ENCODE measurements at regions not wholly inside any gene's neighbourhood (a gene's known extent, or its start where the extent isn't known, plus 50 kb on each side); places are given as distances from the start of the nearest gene placed in this dataset.
"Not testable (repeated sequence)": the region's sequence is repeated elsewhere in the genome, so short reads cannot be mapped to it uniquely, and the experiment has no call there.

DNA sequence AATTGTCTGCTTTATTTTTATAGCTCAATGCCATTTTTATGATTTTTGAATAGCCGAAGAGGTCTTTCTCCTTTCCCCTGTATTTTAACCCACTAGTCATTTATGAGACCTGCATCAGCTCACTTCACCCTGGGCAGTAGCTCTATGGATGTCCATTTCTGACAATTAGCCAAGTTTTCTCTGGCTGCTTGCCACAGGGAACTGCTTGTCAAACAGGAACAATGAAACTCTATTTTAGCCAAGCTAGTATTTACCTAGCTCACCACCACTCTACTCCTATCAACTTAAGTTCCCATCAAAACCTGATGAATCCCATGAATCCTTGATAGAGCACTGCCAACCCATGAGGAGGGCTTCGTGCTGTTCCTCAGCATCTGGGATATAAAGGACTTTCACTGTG is 406.7 kb downstream of the RWDD3 start:
- WGBS, 2 donors (ENCODE audit: low coverage in 1 of 2), result 43 to 46% methylated on average over 2 of the region's 2 CpGs
- no peak overlapping the region for H3K27ac ChIP-seq
- H3K4me3 ChIP-seq, result no peak overlapping the region
- TF ChIP-seq, protein P1, sequence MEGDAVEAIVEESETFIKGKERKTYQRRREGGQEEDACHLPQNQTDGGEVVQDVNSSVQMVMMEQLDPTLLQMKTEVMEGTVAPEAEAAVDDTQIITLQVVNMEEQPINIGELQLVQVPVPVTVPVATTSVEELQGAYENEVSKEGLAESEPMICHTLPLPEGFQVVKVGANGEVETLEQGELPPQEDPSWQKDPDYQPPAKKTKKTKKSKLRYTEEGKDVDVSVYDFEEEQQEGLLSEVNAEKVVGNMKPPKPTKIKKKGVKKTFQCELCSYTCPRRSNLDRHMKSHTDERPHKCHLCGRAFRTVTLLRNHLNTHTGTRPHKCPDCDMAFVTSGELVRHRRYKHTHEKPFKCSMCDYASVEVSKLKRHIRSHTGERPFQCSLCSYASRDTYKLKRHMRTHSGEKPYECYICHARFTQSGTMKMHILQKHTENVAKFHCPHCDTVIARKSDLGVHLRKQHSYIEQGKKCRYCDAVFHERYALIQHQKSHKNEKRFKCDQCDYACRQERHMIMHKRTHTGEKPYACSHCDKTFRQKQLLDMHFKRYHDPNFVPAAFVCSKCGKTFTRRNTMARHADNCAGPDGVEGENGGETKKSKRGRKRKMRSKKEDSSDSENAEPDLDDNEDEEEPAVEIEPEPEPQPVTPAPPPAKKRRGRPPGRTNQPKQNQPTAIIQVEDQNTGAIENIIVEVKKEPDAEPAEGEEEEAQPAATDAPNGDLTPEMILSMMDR (IDR thresholded peaks at IDR 0.05), result no peak
- TF ChIP-seq EP300 (IDR thresholded peaks at IDR 0.05), result no peak
- TF ChIP-seq POLR2AphosphoS5 (IDR thresholded peaks at IDR 0.05), result no peak
- TF ChIP-seq POLR2A (IDR thresholded peaks at IDR 0.05), result no peak
- H3K9me3 ChIP-seq, result no peaks in the 10 kb centered on the region
- ATAC-seq, result no peak
- no peaks in the 10 kb centered on the region for H3K27me3 ChIP-seq
- H3K36me3 ChIP-seq, result no peaks in the 10 kb centered on the region
- H3K4me1 ChIP-seq, result peaks cover 0 to 23% (median 0%) of the 10 kb centered on the region in 3 donors

DNA sequence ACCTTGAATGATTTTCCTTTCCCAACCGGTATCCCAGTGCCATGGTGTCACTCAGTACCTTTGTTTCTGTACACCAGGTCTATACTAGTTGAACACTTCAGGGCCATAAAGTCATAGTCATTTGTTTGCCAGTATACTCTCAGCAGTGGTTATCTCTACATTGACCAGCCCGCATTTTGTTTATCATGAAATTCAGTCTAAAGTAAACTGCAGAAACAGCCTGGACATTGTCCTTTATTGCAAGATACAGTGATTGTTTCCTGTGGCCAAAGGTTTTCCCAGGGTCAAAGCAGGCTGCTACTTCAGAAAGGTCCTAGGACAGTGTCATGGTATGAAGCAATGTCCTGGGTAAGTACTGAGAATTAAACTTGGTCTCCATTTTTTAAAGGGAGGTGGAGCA is 407.4 kb downstream of the RWDD3 start:
- Histone ChIP-seq H3K36me3 (no peaks in the 10 kb centered on the region), H3K4me1 (peaks cover 0 to 23% (median 0%) of the 10 kb centered on the region in 3 donors), H3K27ac (no peak overlapping the region), H3K27me3 (no peaks in the 10 kb centered on the region), H3K4me3 (no peak overlapping the region), H3K9me3 (no peaks in the 10 kb centered on the region)
- TF ChIP-seq, protein P1 (IDR thresholded peaks at IDR 0.05), result no peak
- TF ChIP-seq EP300 (IDR thresholded peaks at IDR 0.05), result no peak
- no peak for TF ChIP-seq POLR2A (IDR thresholded peaks at IDR 0.05)
- no peak for TF ChIP-seq POLR2AphosphoS5 (IDR thresholded peaks at IDR 0.05)
- 34 to 60% methylated on average over 2 of the region's 2 CpGs for WGBS, 2 donors (ENCODE audit: low coverage in 1 of 2)
- no peak for ATAC-seq

DNA sequence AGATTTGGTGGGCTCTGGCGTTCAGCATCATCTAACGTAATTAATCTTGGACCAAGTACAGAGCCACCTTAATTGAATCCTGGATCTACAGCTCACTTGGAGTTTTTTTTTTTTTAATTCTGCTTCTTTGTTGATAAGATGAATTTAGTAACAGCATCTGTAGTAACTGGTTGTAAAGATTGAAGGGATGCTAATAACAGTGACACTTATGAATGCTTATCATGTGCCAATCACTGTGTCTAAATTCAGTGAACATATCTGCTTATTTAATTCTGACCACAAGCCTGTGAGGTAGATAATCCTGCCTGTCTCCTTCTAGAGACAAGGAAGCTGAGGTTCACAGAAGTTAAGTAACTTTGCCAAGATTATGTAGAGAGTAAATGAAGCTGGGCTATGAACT is 408.0 kb downstream of the RWDD3 start:
- ATAC-seq, result no peak
- no peak overlapping the region for H3K4me3 ChIP-seq
- no peaks in the 10 kb centered on the region for H3K9me3 ChIP-seq
- H3K27ac ChIP-seq, result no peak overlapping the region
- 88 to 95% methylated on average over 2 of the region's 2 CpGs for WGBS, 2 donors (ENCODE audit: low coverage in 1 of 2)
- TF ChIP-seq POLR2AphosphoS5 (IDR thresholded peaks at IDR 0.05) (no peak), EP300 (IDR thresholded peaks at IDR 0.05) (no peak), POLR2A (IDR thresholded peaks at IDR 0.05) (no peak)
- TF ChIP-seq, protein P1 (IDR thresholded peaks at IDR 0.05), result no peak
- H3K4me1 ChIP-seq, result peaks cover 0 to 23% (median 0%) of the 10 kb centered on the region in 3 donors
- H3K27me3 ChIP-seq, result no peaks in the 10 kb centered on the region
- H3K36me3 ChIP-seq, result no peaks in the 10 kb centered on the region

DNA sequence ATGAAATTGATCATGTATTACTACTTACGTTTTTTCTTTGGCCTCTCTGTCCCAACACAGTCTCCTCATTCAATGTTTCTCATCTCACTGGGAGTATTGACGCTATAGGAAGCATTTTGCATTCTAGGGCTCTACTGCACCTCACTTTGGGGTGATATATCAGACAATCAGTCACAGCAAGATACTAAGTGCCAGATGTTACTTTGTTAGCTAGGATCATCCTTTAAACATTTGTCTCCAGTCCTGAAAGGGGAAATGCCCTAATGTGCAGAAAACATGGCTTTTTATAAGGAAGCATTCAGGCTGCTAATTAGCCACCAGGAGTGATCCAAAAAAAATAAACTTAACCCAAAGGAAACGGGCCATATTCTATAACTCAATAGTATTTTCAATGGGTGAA is 409.1 kb downstream of the RWDD3 start:
- 58 to 67% methylated on average over 3 of the region's 3 CpGs for WGBS, 2 donors (ENCODE audit: low coverage in 1 of 2)
- no peak for ATAC-seq

DNA sequence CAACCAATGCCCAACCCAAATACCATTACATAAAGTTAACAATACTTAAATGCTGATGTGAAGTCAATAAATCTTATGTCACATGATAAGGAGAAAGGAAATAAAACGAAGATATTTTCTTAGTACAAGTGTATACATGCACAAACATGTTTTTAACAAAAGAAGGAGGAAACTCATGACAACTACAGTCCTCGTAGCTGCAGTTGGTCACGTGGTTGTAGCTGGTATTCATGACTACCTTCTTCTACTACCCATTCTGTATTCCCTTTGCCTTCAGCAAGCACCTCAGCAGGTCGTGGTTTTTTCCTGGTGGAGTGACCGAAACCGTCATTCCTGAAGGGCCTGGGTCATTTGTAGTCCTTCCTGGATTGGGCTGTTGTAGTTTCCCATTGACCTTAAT is 411.1 kb downstream of the RWDD3 start:
- H3K4me3 ChIP-seq, H3K27ac ChIP-seq, H3K27me3 ChIP-seq, H3K36me3 ChIP-seq, H3K9me3 ChIP-seq, ATAC-seq: not testable (repeated sequence)
- H3K4me1 ChIP-seq, result peaks cover 0 to 23% (median 0%) of the 10 kb centered on the region in 3 donors
- WGBS, 2 donors (ENCODE audit: low coverage in 1 of 2), result 88 to 89% methylated on average over 4 to 6 of the region's 6 CpGs

More for the DNA sequence above, 409.1 kb downstream of the RWDD3 start:
- H3K4me1 ChIP-seq, result peaks cover 0 to 23% (median 0%) of the 10 kb centered on the region in 3 donors
- no peak overlapping the region for H3K27ac ChIP-seq
- H3K36me3 ChIP-seq, result no peaks in the 10 kb centered on the region
- no peaks in the 10 kb centered on the region for H3K27me3 ChIP-seq
- H3K4me3 ChIP-seq, result no peak overlapping the region
- TF ChIP-seq POLR2AphosphoS5 (IDR thresholded peaks at IDR 0.05), result no peak
- no peak for TF ChIP-seq POLR2A (IDR thresholded peaks at IDR 0.05)
- no peak for TF ChIP-seq EP300 (IDR thresholded peaks at IDR 0.05)
- TF ChIP-seq, protein P1 (IDR thresholded peaks at IDR 0.05), result no peak
- no peaks in the 10 kb centered on the region for H3K9me3 ChIP-seq
